Sigmoid colon (tissue), 6 donors: ENCODE measurements at regions not wholly inside any gene's neighbourhood (a gene's known extent, or its start where the extent isn't known, plus 50 kb on each side); places are given as distances from the start of the nearest gene placed in this dataset.

ENCODE experiments used
- DNase-seq: peaks from one replicate; pipeline ENCODE4 v3.0.0-alpha.2; 2019
- H3K27ac ChIP-seq, 4 donors: fragments of 200-600 bp; sonication (generic); one replicate each; pipeline ENCODE4 v1.5.1; 2016 to 2019; ENCODE audit warnings: mild to moderate bottlenecking in 1 of 4
- H3K27me3 ChIP-seq, 3 donors: fragments of 200-600 bp; sonication (generic); one replicate each; pipeline ENCODE4 v1.5.1; 2019; ENCODE audit warnings: mild to moderate bottlenecking in 1 of 3
- H3K36me3 ChIP-seq, 4 donors: fragments of 200-600 bp; sonication (generic); one replicate each; pipeline ENCODE4 v1.5.1; 2016 to 2019
- H3K4me1 ChIP-seq, 4 donors: fragments of 200-600 bp; sonication (generic); one replicate each; pipeline ENCODE4 v1.5.1; 2017 to 2019
- H3K4me3 ChIP-seq, 4 donors: fragments of 200-600 bp; sonication (generic); one replicate each; pipeline ENCODE4 v1.5.1; 2017 to 2019; ENCODE audit warnings: mild to moderate bottlenecking in 2 of 4, moderate library complexity in 1 of 4
- H3K9me3 ChIP-seq, 4 donors: fragments of 200-600 bp in 3 of 4; sonication (generic) in 3 of 4; one replicate each; pipeline versions ENCODE4 v1.5.1 to v1.6.1; 2013 to 2019
- EP300 ChIP-seq, 4 donors: sonication (generic); formaldehyde crosslinking; IDR thresholded peaks; one replicate each; pipeline ENCODE4 v1.6.1; 2017; ENCODE audit warnings: antibody characterized with exemption in 4 of 4
- POLR2A ChIP-seq, 2 donors: fragments of 450-650 bp; IDR thresholded peaks; one replicate each; pipeline ENCODE4 v1.6.1; 2016; ENCODE audit warnings: antibody characterized with exemption in 2 of 2, mild to moderate bottlenecking in 2 of 2, moderate library complexity in 2 of 2
- POLR2AphosphoS5 ChIP-seq, 4 donors: sonication (generic); formaldehyde crosslinking; IDR thresholded peaks; one replicate each; pipeline ENCODE4 v1.6.1; 2017; ENCODE audit warnings: antibody characterized with exemption in 4 of 4
- whole genome bisulfite sequencing, 2 donors: extraction: QIAGEN DNeasy Blood & Tissue Kit; methylation state at CpG; one replicate each; pipeline ENCODE4 v1.1.7; 2013; 5-methylcytosine and 5-hydroxymethylcytosine counted together
- intact Hi-C: fragments of 100-400 bp; cut with DNase I; formaldehyde crosslinking; loops from one replicate; pipeline ENCODE4 v1.15.1; 2023
- TF ChIP-seq, protein P1 (sequence below), 4 experiments: fragments of 450-650 bp in 3 of 4; fragments of 200-600 bp in 1 of 4; IDR thresholded peaks; one replicate each; pipeline ENCODE4 v1.5.1; 2016 to 2019; ENCODE audit warnings: antibody characterized with exemption in 4 of 4, mild to moderate bottlenecking in 3 of 4, moderate library complexity in 2 of 4
- donor health status: healthy with polysubstance abuse.
- donor health status: healthy.

GRCh38 chr3:102068736-102069135 is 219.4 kb downstream of the NFKBIZ start:
- no peak for DNase-seq
- intact Hi-C loops = no loop called here
- TF ChIP-seq POLR2A (IDR thresholded peaks at IDR 0.05) = no peak
- no peak for TF ChIP-seq EP300 (IDR thresholded peaks at IDR 0.05)
- TF ChIP-seq, protein P1, sequence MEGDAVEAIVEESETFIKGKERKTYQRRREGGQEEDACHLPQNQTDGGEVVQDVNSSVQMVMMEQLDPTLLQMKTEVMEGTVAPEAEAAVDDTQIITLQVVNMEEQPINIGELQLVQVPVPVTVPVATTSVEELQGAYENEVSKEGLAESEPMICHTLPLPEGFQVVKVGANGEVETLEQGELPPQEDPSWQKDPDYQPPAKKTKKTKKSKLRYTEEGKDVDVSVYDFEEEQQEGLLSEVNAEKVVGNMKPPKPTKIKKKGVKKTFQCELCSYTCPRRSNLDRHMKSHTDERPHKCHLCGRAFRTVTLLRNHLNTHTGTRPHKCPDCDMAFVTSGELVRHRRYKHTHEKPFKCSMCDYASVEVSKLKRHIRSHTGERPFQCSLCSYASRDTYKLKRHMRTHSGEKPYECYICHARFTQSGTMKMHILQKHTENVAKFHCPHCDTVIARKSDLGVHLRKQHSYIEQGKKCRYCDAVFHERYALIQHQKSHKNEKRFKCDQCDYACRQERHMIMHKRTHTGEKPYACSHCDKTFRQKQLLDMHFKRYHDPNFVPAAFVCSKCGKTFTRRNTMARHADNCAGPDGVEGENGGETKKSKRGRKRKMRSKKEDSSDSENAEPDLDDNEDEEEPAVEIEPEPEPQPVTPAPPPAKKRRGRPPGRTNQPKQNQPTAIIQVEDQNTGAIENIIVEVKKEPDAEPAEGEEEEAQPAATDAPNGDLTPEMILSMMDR (IDR thresholded peaks at IDR 0.05) = no peak
- no peak for TF ChIP-seq POLR2AphosphoS5 (IDR thresholded peaks at IDR 0.05)
- 45 to 88% methylated on average over 2 of the region's 2 CpGs for WGBS, 2 donors
- no peaks in the 10 kb centered on the region for H3K27me3 ChIP-seq
- no peaks in the 10 kb centered on the region for H3K9me3 ChIP-seq
- H3K4me1 ChIP-seq = peaks cover 0 to 10% (median 0%) of the 10 kb centered on the region in 4 donors
- peak overlapping the region in 1 of 4 donors; percentile 24 for H3K27ac ChIP-seq
- no peaks in the 10 kb centered on the region for H3K36me3 ChIP-seq
- no peak overlapping the region for H3K4me3 ChIP-seq

DNA sequence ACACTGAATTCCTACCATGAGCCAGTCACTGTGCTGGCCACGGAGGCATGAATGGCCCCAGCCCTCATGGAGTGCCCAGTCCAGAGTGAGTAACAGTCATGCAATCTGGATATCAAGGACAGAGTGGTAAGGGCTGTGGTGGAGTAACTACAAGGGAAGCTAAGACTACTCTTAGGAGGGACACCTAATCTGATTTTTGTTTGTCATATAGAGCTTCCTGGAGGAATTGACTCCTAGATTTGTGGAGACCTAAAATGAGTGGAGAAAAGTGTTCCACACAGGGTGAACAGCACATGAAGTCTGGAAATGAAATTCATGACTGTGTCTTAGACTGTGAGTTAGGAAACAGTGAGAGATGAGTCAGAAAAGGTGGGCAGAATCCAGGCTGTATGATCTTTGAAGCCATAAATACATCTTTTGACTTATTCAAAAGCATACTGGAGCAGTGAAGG is 219.9 kb downstream of the NFKBIZ start:
- TF ChIP-seq, protein P1 (IDR thresholded peaks at IDR 0.05) = no peak
- TF ChIP-seq POLR2A (IDR thresholded peaks at IDR 0.05) (no peak), POLR2AphosphoS5 (IDR thresholded peaks at IDR 0.05) (peak in 2 of 4 donors; percentile 22 to 32)
- no peaks in the 10 kb centered on the region for H3K9me3 ChIP-seq
- WGBS, 2 donors = 69 to 84% methylated on average over 1 of the region's 1 CpG
- intact Hi-C loops = no loop called here
- peaks cover 0 to 10% (median 0%) of the 10 kb centered on the region in 4 donors for H3K4me1 ChIP-seq
- no peak for DNase-seq
- H3K4me3 ChIP-seq = no peak overlapping the region
- no peaks in the 10 kb centered on the region for H3K36me3 ChIP-seq
- no peaks in the 10 kb centered on the region for H3K27me3 ChIP-seq
- H3K27ac ChIP-seq = peak overlapping the region in 1 of 4 donors; percentile 24

- intact Hi-C loops = no loop called here
- no peaks in the 10 kb centered on the region for H3K9me3 ChIP-seq
- no peaks in the 10 kb centered on the region for H3K36me3 ChIP-seq
- no peak overlapping the region for H3K4me3 ChIP-seq
- no peaks in the 10 kb centered on the region for H3K27me3 ChIP-seq
- TF ChIP-seq POLR2AphosphoS5 (IDR thresholded peaks at IDR 0.05) (no peak), EP300 (IDR thresholded peaks at IDR 0.05) (no peak), POLR2A (IDR thresholded peaks at IDR 0.05) (no peak)
- TF ChIP-seq, protein P1 (IDR thresholded peaks at IDR 0.05) = no peak
- no peak overlapping the region for H3K27ac ChIP-seq
- no peak for DNase-seq
- no peaks in the 10 kb centered on the region for H3K4me1 ChIP-seq
These were observed 225.6 kb downstream of the NFKBIZ start for GRCh38 chr3:102074946-102075345.

DNA sequence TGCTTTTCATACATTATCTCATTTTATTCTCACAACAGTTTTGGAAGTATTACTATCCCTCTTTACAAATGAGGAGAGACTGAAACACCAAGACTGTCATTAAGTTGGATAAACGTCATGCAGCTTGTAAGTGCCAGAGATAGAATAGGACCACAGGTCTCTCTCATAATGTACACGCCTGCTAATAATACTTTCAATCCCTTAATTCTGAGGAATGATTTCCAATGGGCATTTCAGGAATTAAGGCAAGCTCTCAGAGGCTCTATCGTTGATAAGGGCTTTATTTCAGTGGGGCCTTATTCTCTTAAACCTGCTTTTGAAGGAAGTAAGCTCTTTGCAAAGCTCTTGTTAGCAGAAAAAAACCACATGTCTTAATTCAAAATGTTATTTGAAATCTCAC is 229.1 kb downstream of the NFKBIZ start:
- WGBS, 2 donors = 23 to 54% methylated on average over 3 of the region's 3 CpGs
- TF ChIP-seq EP300 (IDR thresholded peaks at IDR 0.05) (no peak), POLR2AphosphoS5 (IDR thresholded peaks at IDR 0.05) (no peak)
- TF ChIP-seq, protein P1 (IDR thresholded peaks at IDR 0.05) = no peak
- Histone ChIP-seq H3K4me3 (no peak overlapping the region), H3K27me3 (no peaks in the 10 kb centered on the region), H3K36me3 (no peaks in the 10 kb centered on the region), H3K27ac (no peak overlapping the region), H3K9me3 (no peaks in the 10 kb centered on the region), H3K4me1 (no peaks in the 10 kb centered on the region)
- no peak for DNase-seq
- intact Hi-C loops = no loop called here
